ENCODE measurements at regions not wholly inside any gene's neighbourhood (a gene's known extent, or its start where the extent isn't known, plus 50 kb on each side); places are given as distances from the start of the nearest gene placed in this dataset.
A peak's percentile ranks its signal among the peaks of the same experiment; 100 is the strongest.
"Not testable (repeated sequence)": the region's sequence is repeated elsewhere in the genome, so short reads cannot be mapped to it uniquely, and the experiment has no call there.

DNA sequence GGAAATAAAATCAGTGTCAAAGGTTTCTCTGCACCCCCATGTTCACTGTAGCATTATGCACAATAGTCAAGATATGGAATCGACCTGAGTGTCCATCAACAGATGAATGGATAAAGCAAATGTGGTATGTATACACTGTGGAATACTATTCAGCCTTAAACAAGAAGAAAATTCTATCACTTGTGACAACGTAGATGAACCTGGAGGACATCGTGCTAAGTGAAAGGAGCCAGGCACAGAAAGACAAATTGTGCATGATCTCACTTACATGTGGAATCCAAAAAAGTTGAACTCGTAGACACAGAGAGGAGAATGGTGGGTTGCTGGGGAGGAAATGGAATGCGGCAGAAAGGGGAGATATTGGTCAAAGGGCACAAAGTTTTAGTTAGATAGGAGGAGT is 136.3 kb upstream of the ESR1 start:
- no peak for DNase-seq

DNA sequence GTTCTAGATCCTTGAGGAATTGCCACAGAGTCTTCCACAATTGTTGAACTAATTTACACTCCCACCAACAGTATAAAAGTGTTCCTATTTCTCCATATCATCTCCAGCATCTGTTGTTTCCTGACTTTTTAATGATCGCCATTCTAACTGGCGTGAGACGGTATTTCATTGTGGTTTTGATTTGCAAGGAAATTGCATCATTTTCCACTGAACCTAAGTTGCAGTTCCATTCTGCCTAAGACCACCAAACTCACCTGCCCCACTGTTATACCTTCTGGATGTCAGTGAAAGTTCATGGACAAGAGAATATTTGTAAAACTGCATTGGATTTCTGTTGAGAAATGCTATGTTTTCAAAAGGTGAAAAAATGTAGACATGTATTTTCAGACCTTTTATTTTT is 132.9 kb upstream of the ESR1 start:
- DNase-seq, result no peak

DNA sequence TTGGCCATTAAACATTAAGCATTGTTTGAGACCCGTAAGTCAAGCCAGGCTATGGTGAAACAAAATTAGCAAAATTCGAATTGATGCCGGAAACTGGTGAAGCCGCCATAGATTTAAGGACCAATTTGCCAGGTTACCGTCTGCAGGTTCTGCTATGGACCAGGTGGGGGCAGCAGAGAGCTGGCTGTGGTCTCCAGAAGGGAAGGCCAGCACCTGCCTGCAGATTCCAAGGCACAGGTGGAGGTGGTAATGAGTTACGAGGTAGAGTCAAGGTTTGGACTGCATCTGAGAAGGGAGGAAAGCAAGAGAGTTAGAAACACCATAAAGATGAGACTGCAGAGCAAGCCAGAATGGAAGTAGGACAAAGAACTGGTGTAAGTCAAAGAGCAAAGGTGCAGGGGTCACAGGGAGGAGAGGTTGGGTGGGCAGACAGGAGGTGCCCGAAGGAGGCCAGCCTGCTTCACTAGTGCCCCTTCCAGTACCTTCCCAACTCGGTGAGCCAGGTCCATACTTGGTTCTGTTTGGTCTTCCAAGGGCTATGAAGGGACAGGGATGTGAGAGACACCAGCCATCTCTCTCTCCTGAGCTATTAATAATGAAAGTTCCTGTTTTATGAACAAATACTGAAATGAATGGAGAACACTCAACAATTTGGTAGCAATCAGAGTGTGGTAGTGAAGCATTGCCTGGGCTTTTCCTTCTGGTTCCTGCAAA is 131.6 kb upstream of the ESR1 start:
- DNase-seq, result peak; percentile 45

DNA sequence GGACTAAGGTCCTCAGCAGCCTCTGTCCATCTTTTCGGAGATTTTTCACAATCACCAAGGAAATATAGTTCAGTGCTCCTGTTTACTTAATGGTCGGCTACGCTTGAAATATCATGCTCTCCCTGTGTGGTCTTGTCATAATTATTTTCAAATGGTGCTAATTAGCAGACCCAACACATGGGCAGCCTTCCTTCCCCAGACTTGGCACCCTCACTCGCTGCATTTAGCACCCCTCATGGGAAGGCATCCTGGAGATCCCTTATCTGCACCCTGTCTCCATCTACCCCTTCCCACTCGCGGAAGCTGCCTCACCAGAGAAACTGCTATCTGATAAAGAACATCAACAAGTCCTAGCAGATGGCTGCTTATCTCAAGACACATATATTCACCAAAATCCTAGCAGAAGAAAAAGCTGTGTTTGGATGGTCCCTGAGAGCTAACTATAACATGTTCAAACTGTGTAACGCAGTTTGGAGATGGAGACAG is 131.0 kb upstream of the ESR1 start:
- DNase-seq, result no peak

DNA sequence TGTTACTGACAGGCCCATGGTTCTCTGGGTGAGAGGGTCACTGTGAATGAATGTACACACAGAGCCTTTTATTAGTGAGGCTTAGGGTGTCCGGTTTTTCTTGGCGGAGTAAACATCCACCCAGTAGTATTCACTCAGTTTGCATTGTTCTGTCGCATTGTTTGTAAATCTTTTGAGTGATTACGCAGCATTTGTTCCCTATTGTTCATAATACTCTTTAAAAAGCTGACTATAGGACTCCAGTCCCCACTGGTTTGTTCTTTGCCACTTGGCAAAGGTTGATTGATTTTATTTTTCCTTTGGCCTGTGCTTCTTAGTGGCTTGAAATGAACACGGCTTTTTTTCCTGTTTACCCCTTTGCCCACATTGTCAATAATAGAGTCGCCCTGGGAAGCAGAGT is 130.1 kb upstream of the ESR1 start:
- no peak for DNase-seq

DNA sequence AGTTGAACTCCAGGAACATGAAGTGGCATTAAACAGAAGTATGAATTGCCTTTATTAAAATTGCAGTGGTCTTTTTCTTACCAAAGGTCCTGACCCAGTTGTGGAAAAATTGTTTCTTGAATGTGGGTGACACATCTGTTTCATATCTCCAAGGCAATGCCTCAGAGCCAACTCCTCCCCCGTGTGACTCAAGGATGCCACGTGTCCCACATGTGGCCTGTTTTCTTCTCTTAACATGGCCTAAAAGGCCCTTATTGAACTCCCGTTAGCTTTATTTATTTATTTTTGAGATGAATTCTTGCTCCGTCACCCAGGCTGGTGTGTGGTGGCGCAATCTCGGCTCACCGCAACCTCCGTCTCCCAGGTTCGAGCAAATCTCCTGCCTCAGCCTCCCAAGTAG is 128.4 kb upstream of the ESR1 start:
- DNase-seq, result no peak

DNA sequence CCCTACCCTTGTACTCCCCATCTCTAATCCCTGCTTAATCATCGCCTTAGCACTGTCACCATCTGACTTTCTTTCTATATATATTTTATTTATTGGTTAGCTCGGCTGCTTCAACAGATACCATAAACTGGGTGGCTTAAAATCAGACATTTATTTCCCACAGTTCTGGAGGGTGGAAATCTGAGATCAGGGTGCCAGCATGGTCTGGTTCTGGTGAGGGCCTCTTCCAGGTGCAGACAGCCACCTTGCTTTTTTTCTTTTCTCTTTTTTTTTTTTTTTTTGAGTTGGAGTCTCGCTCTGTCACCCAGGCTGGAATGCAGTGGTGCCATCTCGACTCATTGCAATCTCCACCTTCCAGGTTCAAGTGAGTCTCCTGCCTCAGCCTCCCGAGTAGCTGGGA is 127.5 kb upstream of the ESR1 start:
- no peak for DNase-seq

DNA sequence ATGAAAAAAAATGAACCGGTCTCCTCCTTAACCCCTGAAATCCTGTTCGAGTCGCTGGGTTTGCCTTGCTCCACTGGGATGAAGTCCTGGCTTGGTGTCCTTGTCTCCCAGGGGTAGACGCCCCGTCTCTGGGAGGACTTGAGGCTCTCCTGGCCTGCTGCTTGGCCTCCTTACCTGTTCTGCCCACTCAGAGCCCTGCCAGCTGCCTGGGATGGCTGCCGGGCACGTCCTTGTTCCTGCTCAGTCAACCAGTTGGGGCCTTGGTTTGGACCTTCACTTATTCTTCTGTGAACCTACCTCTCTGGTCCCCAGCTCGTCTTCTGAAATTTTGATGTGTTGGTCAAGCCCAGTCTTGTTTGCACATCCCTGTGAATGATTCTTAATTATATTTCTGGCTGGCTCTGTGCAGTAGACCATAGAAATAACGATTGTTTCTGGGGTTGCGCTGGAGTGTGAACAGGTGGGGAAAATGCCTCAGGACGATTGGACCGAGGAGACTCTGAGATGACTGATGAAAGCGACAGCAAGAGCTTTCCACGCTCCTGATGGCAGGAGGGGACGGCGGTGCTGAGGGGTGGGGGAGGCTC is 126.5 kb upstream of the ESR1 start:
- no peak for DNase-seq

DNA sequence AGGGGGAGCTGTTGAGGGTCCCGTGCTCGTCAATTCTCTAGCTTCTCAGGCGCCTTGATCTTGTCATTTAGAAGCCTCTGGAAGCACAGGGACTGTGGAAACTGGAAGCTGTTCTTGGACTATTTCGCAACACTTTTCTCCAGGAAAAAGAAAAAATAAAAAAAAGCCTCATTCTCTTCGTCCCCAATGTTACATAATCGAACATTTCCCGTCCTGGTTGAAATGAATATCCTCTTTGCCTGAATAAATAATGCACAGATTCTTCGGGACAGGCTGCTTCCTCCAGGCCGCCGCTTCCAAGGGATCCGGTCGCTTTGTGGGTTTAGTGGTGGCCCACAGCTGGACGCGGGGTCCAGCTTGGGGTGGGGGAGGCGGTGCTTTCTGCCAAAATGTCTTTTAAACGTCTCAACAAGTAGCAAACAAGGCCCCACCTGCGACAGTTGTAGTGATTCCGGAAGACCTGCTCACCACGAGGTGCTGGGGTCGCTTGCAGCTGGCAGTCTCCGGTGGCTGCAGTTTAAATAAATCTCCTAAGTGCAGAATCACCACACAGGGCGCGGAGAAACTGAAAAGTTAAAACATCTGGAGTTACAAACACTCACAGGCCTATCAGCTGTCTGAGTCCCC is 125.9 kb upstream of the ESR1 start:
- DNase-seq, result no peak

DNA sequence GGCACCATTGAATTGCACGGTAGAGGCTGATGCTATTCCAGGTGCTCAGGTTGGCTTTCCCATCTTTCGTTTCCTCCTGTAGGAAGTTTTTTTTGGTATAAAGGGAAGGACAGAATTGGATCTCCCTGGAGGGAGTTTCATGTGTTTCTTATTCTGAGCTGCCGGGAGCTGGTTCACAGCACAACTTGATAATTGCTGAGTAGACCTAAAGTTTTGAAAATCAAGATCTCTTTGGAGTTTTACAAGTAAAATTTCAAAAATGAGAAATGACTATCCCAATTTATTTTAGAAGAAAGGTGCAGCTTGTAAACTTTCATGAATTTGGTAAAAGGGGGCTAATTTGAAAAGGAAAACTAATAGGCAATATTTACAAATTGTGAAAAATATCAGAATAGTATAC is 125.2 kb upstream of the ESR1 start:
- DNase-seq, result no peak

DNA sequence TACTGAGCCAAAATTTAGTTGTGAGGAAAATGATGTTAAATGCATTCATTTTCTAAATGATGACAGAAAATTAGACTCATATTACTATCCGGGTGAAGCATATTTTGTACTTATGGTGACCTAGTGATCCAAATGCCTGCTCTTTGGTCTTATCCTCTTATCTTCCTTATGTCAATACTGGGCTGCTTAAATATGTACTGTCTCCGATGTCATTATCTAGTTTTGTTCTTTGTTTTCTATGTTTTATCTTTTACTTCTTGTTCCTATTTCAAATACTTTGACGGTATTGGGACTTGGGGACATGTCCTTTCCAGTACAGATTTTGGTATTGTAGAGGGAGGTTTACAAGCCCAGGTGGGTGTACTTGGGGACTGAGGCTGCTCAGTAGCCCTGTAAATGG is 124.6 kb upstream of the ESR1 start:
- DNase-seq, result no peak

DNA sequence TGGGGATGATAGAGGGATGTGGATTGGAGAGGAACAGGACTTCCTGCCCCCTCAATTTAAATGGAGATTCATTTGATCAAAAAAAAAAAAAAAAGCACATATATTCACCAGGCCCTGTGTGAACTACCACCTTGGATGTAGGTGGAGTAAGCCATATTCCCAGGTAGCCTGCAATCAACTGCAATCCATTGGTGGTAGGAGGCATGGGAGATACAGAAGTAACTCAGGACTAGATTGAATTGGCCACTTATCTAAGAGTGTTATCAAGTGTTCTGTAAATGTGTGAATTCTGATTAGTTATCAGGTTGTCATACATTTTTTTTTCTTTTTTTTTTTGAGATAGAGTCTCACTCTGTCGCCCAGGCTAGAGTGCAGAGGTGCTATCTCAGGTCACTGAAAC is 124.1 kb upstream of the ESR1 start:
- DNase-seq, result no peak

DNA sequence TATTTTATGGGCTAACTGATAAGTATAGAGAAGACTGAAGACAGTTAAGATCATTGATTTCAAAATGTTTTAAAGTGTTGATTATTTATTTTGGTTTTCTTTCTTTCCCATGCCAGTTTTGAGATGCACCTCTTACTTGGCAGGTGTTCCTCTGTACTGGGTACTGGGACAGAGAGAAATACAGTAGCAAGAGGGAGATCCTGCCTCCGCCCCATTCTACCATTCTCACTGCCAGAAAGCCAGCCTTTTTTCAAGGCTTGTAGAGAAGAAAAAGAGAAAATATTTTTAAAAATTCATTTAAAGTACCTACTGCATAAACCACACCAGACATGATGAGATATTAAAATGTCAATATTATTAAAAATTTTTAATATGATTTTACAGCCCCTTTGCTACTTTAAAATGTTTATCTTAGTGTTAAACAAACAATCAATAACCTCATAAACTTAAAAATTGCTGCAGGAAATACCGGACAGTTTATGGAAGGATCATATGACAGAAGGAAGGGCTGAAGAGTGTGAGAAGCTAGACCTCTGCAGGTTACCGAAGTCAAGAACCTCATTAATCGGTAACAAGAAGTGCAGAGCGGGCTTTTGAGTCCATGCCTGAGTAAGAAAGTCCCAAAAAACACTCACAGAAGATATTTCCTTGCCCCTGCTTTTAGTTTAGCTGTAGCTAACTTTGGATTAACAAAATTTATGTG is 117.8 kb upstream of the ESR1 start:
- no peak for DNase-seq

DNA sequence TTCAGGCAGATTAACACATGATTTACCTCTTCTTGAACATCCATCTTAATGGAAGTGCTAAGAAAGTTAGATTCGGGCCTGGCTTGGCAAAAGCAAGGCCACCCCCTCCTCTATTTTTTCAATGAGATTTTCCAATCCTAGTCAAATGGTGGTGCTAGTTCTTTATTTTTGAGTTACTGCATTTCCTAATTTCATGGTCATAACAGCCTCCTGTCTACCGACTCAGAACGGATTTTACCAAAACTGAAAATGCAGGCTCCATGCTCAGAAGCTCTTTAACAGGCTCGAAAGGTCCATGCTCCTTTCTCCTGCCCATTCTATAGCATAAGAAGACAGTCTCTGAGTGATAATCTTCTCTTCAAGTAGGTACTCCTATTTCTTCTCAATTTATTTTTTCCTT is 117.2 kb upstream of the ESR1 start:
- no peak for DNase-seq

DNA sequence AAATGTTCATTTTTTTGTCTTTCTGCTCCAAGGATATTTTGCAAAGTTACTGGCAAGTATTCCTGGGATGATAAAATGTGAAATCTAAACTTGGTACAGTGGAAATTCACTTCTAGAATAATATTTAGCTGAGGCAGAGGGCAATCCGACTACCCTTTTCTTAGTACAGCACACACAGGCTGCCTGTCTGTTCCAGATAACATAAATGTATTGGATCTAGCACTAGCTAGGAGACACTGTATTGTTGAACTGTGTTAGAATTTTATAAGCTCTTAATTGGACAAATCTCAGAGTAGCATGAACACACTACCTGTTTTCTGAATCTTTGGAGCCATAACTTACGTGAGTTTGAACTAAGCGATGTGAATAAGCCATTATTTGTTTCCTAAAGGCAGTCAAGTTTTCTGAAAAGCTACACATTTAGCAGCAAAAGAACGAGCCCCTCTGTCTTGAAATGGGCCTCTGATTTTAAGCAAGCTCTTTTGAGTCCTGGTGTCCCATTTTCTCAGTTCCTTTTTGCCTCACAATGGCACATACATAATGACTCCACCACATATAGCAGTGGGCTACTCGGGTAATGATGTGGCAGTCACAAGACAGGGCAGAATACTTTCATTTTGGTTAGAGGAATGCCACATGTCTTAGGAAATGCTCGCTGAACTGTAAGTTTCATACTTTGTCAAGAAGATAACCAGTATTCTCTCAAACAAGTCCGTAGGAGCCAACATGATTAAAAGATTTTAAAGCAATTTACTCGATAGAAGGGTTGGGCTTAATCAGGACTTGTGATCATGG is 116.5 kb upstream of the ESR1 start:
- no peak for DNase-seq

DNA sequence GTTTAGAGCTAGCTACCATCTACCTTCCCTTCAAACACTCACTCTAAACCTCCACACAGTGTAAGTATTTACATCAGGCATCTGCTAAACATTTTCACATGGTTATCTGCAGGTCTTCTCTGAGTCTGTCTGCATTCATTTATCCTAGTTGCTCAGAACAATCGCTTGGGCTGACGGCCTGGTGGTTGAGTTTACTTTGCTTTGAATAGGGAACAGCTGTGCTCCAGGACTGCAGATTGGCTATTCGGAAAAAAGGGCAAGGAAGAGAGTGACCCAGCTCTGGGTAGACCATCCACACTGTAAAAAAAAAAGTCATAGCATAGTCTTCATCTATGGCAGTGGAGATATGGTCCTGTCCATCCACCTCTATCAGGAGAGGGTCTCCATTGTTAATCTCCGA is 115.3 kb upstream of the ESR1 start:
- no peak for DNase-seq

DNA sequence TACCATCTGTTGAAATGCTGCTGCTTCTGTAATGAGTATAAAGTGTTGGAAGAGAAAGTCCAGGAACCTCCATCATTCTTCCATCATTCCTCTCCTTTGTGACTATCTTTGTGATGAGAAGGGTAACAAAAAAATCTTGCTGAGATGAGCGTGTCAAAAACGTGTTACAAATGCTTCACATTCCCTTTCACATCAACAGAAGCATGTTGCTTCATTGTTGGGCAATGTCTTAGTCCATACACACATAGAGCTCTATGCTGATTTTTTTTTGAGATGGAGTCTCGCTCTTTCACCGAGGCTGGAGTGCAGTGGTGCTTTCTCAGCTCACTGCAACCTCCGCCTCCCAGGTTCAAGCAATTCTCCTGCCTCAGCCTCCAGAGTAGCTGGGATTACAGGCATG is 114.1 kb upstream of the ESR1 start:
- no peak for DNase-seq

DNA sequence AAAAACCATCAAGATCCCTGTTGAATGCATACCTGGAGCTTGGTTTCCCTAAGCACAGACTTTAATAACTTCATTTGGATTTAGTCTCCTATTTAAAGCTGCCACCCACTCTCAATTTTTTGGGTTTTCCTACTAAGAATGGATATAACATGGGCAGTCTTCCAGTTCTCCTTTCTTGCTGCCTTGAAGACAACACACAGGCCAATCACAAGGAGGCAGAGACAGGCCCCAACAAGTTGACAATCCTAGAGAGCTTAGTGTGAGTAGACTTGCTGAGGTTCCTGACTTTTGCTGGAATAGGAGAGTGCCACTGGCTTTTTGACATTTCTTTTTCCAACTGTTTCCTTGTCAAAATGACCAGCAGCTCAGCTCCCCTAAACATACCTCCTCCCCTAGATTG is 112.3 kb upstream of the ESR1 start:
- DNase-seq, result no peak

DNA sequence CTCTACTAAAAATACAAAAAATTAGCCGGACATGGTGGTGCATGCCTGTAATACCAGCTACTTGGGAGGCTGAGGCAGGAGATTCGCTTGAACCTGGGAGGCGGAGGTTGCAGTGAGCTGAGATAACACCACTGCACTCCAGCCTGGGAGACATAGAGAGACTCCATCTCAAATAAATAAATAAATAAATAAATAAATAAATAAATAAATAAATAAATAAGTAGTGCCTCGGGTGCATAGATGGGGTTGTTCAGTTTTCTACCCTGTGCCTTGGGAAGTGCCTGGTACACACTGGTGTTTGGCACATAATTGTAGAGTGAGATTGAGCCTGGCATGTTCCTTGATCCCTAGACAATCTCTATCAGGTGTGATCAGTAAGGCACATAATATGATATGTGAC is 111.2 kb upstream of the ESR1 start:
- not testable (repeated sequence) for DNase-seq

DNA sequence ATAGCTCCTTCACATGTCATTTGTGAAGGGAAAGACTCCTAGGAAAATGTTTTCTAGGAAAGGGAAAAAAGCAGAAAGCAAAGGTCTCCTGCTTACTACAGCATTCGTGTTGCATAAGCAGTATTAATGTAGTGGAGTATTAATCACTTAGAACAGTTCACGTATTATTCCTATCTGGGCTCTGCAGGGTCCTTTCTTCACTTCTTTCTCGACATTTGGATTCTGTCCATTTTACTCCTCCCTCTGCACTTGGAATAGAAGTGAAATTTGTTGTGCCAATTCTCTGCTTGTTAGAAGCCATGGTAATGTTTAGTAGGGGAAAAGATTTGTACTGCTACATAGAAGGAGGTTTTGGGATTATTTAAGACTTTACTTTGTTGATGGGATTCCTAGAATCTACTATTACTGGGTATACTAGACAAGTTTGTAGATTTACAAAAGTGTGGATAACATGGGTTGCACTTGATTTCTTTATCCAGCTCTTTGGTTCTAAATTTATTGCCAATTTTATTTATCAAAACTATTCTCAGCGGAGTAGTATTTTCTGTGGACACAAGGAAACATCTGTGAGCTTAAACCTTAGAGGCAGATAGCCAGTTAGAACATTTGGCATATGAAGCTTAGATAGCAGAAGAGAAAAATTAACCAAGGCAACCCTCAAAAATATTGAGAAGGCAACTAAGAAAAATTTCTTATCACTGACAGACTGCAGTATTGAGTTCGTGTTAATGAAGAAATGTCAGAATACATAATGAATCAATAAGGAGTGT is 108.4 kb upstream of the ESR1 start:
- no peak for DNase-seq

DNA sequence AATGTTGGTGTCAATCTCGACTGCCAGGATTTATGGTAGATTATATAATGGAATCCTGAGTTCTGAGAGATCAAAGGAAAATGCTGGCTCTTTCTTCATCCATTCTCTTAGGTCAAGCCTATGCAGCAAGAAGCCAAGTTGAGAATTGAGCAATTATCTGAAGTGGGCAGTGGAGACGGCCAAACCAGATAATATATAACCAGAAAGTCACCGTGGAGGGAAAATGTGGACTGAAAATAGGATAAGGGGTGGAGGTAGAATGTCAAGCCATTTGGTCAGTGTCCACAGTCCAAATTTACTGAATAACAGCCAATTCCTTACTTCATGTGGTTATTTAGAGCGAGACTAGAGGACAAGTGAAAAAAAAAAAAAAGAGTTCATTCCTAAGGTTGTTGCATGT is 107.8 kb upstream of the ESR1 start:
- DNase-seq, result no peak

DNA sequence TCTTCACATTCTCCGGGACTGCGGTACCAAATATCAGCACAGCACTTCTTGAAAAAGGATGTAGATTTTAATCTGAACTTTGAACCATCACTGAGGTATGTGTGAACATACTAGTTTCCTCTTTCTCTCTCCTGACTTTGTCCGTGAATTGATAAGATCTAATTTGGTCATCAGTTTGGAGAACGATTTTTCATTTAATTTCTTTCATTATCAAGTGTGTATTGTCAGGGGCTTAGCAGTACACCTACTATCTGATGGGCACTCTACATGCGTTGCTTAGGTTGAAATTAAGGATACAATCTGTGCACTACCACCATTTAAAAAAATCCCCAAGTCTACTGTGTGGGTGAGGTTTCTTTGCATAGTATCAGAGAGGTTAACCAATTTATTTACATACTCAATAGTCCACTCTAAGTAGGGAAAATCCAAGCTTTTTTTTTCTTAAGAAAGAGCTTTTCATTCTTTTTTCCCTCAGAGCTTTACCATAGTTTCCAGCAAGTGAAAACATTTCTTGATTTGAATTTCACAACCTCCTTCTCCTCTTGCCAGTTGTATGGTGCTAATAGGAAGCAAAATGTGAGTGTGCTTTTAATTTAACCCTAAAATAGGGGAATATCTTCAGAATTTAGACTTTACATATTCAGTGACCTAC is 105.4 kb upstream of the ESR1 start:
- DNase-seq, result no peak
